Thyroid gland (tissue), 4 donors: ENCODE measurements at regions not wholly inside any gene's neighbourhood (a gene's known extent, or its start where the extent isn't known, plus 50 kb on each side); places are given as distances from the start of the nearest gene placed in this dataset.

Source experiments
- POLR2A ChIP-seq, 2 donors: fragments of 450-650 bp; IDR thresholded peaks; one replicate each; pipeline ENCODE4 v1.6.1; 2017; ENCODE audit warnings: antibody characterized with exemption in 2 of 2, mild to moderate bottlenecking in 2 of 2, moderate library complexity in 1 of 2
- TF ChIP-seq, protein P1 (sequence below), 6 experiments: fragments of 200-600 bp in 3 of 6; fragments of 450-650 bp in 3 of 6; sonication (generic) in 3 of 6; IDR thresholded peaks; one replicate each; pipeline ENCODE4 v1.5.1; 2016 to 2019; ENCODE audit warnings: antibody characterized with exemption in 6 of 6, mild to moderate bottlenecking in 2 of 6, inconsistent platforms in 1 of 6, moderate library complexity in 1 of 6

DNA sequence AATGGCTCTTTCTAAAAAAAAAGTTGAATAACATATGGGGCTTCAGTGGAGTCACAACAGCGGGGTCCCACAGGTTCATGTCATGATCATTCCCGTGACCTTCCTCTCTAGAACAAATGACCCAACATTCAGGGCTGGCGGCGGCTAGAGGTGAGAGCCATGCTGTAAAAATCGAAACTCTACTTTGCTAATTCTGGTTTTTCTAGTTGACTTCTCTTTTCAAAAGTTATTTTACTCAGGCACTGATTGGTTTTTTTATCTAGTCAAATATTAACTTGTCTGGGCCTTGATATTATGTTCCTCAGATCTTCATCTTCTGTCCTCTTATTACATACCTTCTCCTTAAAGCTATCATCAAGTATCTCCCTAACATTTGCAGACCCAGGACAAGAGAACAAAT, 402.9 kb upstream of the SOX5 start:
- TF ChIP-seq, protein P1, sequence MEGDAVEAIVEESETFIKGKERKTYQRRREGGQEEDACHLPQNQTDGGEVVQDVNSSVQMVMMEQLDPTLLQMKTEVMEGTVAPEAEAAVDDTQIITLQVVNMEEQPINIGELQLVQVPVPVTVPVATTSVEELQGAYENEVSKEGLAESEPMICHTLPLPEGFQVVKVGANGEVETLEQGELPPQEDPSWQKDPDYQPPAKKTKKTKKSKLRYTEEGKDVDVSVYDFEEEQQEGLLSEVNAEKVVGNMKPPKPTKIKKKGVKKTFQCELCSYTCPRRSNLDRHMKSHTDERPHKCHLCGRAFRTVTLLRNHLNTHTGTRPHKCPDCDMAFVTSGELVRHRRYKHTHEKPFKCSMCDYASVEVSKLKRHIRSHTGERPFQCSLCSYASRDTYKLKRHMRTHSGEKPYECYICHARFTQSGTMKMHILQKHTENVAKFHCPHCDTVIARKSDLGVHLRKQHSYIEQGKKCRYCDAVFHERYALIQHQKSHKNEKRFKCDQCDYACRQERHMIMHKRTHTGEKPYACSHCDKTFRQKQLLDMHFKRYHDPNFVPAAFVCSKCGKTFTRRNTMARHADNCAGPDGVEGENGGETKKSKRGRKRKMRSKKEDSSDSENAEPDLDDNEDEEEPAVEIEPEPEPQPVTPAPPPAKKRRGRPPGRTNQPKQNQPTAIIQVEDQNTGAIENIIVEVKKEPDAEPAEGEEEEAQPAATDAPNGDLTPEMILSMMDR (IDR thresholded peaks at IDR 0.05): no peak
- no peak for TF ChIP-seq POLR2A (IDR thresholded peaks at IDR 0.05)
